ENCODE measurements at regions not wholly inside any gene's neighbourhood (a gene's known extent, or its start where the extent isn't known, plus 50 kb on each side); places are given as distances from the start of the nearest gene placed in this dataset.

- TF ChIP-seq CTCF (IDR thresholded peaks at IDR 0.05; ENCODE audit: borderline replicate concordance, extremely low read depth, low read length, poor library complexity, severe bottlenecking) (no peak), EZH2 (IDR thresholded peaks at IDR 0.05; ENCODE audit: borderline replicate concordance, low read depth, low read length, severe bottlenecking) (no peak)
Observed at GRCh38 chr2:104538077-104538476, 315.8 kb upstream of the POU3F3 start.
